ENCODE measurements at regions not wholly inside any gene's neighbourhood (a gene's known extent, or its start where the extent isn't known, plus 50 kb on each side); places are given as distances from the start of the nearest gene placed in this dataset.

DNA sequence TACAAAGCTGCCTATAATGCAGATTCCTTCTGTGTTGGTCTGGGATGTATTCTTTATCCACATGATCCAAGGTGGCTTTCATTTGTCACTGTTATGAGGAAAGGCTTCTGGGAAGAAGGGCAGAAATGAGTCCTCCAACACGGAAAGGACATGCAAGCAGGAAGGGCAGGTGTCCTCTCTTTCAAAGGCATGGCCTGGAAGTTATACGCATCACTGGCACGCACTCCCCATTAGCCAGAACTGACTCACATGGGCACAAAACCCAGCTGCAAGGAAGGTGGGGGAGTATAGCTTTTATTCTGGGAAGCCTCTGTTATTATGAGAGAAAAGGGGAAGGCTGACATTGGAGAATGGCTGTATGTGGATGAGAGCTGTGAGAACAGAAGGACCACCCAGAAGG lies 141.3 kb upstream of the ZNF618 start:
- TF ChIP-seq, protein P1, sequence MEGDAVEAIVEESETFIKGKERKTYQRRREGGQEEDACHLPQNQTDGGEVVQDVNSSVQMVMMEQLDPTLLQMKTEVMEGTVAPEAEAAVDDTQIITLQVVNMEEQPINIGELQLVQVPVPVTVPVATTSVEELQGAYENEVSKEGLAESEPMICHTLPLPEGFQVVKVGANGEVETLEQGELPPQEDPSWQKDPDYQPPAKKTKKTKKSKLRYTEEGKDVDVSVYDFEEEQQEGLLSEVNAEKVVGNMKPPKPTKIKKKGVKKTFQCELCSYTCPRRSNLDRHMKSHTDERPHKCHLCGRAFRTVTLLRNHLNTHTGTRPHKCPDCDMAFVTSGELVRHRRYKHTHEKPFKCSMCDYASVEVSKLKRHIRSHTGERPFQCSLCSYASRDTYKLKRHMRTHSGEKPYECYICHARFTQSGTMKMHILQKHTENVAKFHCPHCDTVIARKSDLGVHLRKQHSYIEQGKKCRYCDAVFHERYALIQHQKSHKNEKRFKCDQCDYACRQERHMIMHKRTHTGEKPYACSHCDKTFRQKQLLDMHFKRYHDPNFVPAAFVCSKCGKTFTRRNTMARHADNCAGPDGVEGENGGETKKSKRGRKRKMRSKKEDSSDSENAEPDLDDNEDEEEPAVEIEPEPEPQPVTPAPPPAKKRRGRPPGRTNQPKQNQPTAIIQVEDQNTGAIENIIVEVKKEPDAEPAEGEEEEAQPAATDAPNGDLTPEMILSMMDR (conservative IDR thresholded peaks at IDR 0.05; ENCODE audit: low read length): no peak
- TF ChIP-seq EZH2phosphoT487 (IDR thresholded peaks at IDR 0.05; ENCODE audit: borderline replicate concordance, low read depth, low read length): no peak
